ENCODE measurements at regions not wholly inside any gene's neighbourhood (a gene's known extent, or its start where the extent isn't known, plus 50 kb on each side); places are given as distances from the start of the nearest gene placed in this dataset.

- TF ChIP-seq, protein P1, sequence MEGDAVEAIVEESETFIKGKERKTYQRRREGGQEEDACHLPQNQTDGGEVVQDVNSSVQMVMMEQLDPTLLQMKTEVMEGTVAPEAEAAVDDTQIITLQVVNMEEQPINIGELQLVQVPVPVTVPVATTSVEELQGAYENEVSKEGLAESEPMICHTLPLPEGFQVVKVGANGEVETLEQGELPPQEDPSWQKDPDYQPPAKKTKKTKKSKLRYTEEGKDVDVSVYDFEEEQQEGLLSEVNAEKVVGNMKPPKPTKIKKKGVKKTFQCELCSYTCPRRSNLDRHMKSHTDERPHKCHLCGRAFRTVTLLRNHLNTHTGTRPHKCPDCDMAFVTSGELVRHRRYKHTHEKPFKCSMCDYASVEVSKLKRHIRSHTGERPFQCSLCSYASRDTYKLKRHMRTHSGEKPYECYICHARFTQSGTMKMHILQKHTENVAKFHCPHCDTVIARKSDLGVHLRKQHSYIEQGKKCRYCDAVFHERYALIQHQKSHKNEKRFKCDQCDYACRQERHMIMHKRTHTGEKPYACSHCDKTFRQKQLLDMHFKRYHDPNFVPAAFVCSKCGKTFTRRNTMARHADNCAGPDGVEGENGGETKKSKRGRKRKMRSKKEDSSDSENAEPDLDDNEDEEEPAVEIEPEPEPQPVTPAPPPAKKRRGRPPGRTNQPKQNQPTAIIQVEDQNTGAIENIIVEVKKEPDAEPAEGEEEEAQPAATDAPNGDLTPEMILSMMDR (IDR thresholded peaks at IDR 0.05): no peak
- no peak for TF ChIP-seq POLR2A (IDR thresholded peaks at IDR 0.05)
These were observed 456.7 kb downstream of the NTRK3 start for GRCh38 chr15:87799838-87800237.

All from suprapubic skin (tissue), 3 donors.